GM12892 (cell line): ENCODE measurements at regions not wholly inside any gene's neighbourhood (a gene's known extent, or its start where the extent isn't known, plus 50 kb on each side); places are given as distances from the start of the nearest gene placed in this dataset.
"Not testable (repeated sequence)": the region's sequence is repeated elsewhere in the genome, so short reads cannot be mapped to it uniquely, and the experiment has no call there.

Experiments used
- DNase-seq: peaks from one replicate; pipeline ENCODE4 v3.0.0; 2011; ENCODE audit not compliant: insufficient read length
- FAIRE-seq: peaks from 2 replicates; lab custom pipeline; 2011; peaks lifted over from hg19 to GRCh38; lab: Jason Lieb, UNC
- POLR2A ChIP-seq: IDR thresholded peaks from 2 replicates; pipeline ENCODE4 v1.6.1; 2011; ENCODE audit warnings: low read depth, low read length, control low read depth
- POLR2AphosphoS5 ChIP-seq: IDR thresholded peaks from 2 replicates; pipeline ENCODE4 v1.6.1; 2011; ENCODE audit warnings: low read depth, low read length, control low read depth
- TAF1 ChIP-seq: IDR thresholded peaks from 2 replicates; pipeline ENCODE4 v1.6.1; 2011; ENCODE audit warnings: low read depth, mild to moderate bottlenecking, control low read depth, low read length, borderline replicate concordance

DNA sequence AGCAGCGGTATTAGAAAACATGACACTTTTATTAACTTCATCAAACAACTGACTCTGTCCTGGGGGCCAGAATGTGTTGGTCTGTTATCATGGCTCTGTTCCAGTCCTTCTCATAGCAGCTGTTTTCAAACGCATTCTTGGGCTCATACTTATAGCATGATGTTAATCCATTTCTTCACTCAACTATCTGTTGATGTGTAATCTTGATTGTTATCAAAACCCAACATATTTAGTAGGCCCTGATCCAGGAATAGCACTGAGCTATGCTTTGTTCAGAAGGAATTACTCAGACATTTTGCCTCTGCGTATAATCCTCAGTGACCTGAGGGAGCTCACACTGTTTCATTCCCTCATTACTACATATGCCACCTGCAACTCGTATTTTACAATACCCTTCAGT, 315.9 kb downstream of the BMP4 start:
- no peak for DNase-seq
- TF ChIP-seq POLR2AphosphoS5 (no peak), TAF1 (no peak)
- no peak for FAIRE-seq

DNA sequence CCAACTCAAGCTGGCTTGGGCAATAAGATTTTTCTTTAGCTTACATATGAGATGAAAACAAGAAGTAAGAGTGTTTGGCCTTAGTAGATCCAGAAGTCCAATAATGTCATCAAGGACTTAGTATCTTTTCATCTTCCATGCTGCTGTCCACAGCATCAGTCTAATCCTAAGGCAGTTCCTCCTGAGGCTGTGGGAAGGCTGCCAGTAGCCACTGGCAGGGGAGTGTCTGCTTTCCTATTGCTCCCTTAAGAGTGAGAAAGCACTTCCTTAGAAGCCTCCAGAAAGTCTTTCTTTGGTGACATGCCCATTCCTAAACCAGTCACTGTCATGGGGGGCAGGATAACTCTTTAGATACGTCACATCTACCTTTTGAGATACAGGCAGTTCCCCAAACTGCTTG, 317.7 kb downstream of the BMP4 start:
- no peak for FAIRE-seq
- TF ChIP-seq TAF1 (no peak), POLR2AphosphoS5 (no peak), POLR2A (no peak)
- no peak for DNase-seq

DNA sequence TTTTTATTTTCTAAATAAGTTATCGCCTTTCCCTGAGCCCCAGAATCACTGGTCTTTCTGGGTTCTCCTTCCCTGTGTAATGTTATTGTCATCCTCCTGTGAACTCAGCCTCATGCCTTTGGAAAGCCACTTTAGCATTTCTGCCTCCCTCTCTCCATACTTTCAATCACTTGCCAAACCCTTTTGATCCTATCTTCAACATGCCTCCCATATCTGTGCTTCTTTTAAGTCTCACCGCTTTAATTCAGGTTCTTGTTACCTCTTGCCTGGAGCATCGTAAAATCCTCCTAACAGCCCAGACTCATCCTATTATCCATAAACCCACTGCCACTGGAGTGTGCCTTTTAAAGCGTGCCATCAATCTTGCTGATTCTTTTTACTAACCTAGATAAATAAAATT, 321.8 kb downstream of the BMP4 start:
- TF ChIP-seq POLR2AphosphoS5 (no peak), TAF1 (no peak), POLR2A (no peak)
- FAIRE-seq (no peak), DNase-seq (no peak)

DNA sequence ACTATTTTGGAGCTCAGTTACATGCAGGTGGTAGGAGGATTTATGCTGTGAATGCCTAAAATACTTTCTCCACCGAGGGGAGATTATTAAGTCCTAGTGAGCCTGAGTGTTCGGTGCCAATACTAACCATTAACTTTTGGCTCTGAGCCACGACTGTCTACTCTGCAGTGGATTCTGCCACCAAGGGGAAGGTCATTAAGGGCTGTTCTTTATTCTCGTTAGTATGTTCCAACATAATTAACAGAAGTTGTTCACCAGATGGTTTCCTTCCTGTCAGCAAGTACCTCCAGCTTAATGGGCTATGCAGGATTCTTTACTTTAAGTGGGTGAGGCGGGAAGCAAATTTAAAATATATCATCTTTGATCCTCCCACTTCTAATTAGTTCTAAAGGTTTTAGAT, 326.3 kb downstream of the BMP4 start:
- no peak for FAIRE-seq
- TF ChIP-seq POLR2AphosphoS5: no peak
- TF ChIP-seq TAF1: no peak
- no peak for TF ChIP-seq POLR2A
- no peak for DNase-seq

DNA sequence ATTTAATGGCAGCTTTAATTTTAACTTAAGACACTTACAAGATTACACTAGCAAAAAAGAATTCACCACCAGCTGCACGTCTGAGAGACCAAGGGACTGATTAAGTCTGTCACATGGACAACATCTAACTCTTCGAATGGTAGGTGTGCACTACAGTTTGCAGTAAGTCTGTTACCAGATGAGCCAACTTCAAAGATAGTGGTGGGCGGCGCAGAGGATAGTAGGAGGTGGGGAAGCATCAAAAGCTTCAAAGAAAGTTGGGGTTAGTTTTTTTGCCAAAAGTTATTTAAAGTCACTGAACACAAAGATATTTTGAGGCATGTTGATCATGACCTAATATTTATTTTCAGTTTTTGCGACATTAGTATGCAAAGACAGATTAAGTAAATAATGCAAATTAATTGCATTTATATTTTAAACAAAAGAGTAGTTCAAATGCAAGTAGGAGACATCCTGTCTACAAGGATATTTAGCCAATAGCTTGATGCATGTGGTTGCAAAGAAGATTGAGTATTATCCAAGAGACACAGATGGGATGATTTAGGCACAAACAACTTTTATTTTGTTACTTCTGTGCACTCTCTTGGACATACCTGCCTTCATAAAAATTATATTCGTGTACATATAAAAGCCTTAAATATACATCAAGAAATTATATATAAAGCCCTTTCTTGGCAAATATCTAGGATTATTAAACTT, 327.7 kb downstream of the BMP4 start:
- no peak for DNase-seq
- TF ChIP-seq TAF1 (no peak), POLR2AphosphoS5 (no peak), POLR2A (no peak)
- no peak for FAIRE-seq

DNA sequence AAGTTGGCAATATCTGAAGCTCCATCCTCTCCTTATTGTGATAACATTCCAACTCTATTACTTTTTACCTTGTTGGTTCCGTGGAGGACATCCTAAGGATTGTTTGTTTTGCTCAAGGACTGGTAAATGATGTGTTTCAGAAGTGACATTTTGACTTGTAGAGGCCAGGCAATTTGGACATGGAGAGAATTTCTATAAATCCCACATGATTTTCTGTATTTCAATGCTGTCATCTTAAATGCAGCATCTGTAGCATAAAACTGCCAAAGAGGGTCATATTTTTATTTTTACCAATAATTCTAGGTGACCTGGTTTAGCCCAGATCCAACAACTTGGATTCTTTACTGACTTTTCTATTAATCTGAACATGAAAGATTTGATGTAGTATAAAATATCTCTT, 328.4 kb downstream of the BMP4 start:
- TF ChIP-seq TAF1 (no peak), POLR2A (no peak), POLR2AphosphoS5 (no peak)
- no peak for FAIRE-seq

DNA sequence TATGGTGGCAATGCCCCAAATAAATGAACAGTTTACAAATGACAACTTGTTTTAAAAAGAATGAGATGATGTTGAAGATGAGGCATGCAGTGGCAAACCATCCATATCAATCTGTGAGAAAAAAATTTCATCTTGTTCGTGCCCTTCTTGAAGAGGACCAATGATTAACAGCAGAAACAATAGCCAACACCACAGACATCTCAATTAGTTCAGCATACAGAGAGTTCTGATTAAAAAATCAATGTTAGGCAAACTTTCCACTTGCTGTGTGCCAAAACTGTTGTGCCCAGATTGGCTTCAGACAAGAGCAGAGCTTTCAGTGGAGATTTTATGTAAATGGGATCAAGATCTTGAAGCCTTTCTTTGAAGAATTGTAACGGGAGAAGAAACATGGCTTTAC, 329.9 kb downstream of the BMP4 start:
- TF ChIP-seq TAF1: no peak
- no peak for TF ChIP-seq POLR2AphosphoS5
- TF ChIP-seq POLR2A: no peak
- no peak for DNase-seq
- FAIRE-seq: no peak

More for the DNA sequence above, 328.4 kb downstream of the BMP4 start:
- DNase-seq: no peak

DNA sequence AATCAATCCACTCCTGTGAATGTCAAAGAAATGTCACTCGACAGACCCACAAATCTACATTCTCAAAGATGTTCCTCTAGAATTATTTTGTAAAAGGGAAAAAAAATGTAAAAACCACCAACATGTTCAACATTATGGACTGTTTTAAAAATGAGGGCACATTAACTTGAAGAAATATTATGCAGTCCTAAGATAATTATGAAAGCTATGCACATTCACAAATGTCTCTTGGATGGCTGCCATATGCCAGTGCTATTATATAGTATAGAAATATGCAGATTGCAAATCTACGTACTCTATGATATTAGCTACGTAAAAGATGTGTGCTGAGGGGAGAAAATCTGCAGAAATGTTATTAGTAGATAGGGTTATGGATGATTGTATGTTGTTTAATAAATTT, 334.2 kb downstream of the BMP4 start:
- DNase-seq (no peak), FAIRE-seq (no peak)
- TF ChIP-seq POLR2A (no peak), TAF1 (no peak), POLR2AphosphoS5 (no peak)

DNA sequence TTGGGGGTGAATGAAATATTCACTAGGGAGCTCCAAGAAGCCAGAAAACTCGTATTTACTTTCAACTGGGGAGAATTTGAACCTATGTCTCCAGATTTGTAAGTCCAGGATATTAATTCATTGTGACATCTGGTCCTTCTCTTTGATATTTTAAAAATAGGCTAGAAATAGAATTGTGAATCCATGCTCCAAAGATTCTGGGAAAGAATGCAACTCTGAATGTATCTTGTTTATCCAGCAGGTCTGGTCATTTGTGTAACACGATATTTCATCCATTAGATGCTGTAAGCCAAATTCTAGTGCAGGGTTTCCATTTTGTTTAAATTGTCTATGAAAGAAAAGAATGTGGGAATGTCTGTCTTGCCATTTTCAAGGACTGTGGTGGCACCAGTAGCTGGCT, 334.7 kb downstream of the BMP4 start:
- DNase-seq (no peak), FAIRE-seq (no peak)
- TF ChIP-seq POLR2A: no peak
- no peak for TF ChIP-seq POLR2AphosphoS5
- TF ChIP-seq TAF1: no peak

DNA sequence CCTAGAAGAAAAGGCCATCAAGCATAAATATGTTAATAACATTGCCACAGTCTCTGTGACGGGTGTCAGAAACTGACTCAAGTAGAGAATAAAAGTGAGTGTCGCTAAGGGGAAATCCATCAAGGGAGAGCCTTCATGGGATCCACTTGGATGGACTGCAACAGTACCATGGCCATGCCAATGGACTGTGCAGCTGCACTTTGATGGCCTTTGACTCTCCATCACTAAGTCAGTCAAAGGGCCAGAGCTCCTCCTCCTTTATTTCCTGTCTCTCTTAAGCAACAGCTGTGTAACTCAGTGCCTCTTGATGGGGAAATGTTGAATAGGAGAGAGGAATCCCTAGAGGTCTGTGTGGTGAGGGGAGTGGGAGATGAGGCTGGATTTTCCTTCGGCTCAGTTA, 335.2 kb downstream of the BMP4 start:
- FAIRE-seq: no peak

DNA sequence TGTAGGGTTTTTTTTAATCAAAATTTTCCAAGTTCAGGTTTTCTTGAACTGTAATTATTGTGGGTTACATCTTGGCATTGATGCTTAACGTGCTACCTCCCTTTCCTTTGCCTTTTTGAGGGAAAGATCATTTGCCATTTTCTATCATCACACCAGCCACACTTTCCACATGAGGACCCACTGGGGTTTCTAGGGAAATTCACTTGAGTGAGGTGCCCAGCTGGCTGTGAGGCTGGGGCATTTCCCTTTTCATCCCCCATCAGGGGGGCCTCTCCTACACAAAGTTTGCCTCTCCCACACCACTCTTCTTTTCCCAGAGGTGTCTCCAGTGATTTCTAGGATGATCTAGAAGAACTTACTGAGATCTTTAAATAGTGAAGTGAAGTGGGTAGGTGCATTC, 335.7 kb downstream of the BMP4 start:
- no peak for DNase-seq
- FAIRE-seq: peak; percentile 70
- TF ChIP-seq POLR2A (no peak), POLR2AphosphoS5 (no peak), TAF1 (no peak)

More for the DNA sequence above, 335.2 kb downstream of the BMP4 start:
- TF ChIP-seq POLR2A (no peak), POLR2AphosphoS5 (no peak), TAF1 (no peak)
- no peak for DNase-seq

DNA sequence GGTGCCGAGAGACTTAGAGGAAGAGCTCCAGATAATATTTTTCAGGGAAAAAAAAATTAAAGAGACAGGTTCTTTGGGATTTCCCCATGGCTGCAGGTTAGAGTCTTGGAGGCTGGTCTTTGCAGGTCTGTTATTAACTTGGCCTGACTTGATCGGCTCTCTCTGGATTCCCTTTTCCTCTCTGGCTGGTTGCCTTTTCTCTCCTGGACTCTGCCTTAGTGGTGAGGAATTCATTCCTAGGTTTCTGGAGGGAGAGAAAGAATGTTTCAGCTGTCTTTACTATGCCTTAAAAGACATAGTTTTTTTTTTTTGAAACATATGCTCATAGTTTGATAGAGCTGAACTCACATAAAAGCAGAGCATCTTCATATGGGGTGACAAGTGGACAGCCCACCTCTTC, 336.3 kb downstream of the BMP4 start:
- TF ChIP-seq POLR2A: no peak
- no peak for TF ChIP-seq POLR2AphosphoS5
- no peak for TF ChIP-seq TAF1
- DNase-seq: no peak
- FAIRE-seq: no peak

DNA sequence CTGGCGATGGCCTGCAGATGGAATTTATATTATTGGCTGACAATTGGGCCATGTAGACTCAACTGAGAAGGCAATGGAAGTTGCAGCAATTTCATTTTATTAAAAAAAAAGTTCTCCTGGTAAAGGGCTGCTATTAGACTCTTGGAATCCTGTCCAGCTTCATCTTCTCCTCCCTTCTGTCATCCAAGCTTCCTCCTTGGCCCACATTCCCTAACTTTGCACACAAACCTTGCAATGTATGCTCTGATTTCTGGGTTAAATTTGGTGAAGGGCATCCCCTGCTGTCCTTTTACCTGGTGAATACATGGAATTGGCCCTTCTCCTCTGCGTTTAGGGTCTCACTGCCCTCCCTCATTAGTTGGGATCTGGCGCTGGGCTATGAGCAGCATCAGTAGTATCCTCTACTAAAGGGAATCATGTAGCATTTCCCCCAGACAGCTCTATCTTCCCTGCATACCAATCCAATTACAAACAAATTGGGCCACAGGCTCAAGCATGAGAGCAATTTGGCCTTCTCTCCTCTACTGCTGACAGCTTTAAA, 336.9 kb downstream of the BMP4 start:
- TF ChIP-seq TAF1 (no peak), POLR2A (no peak), POLR2AphosphoS5 (no peak)
- DNase-seq (no peak), FAIRE-seq (no peak)

DNA sequence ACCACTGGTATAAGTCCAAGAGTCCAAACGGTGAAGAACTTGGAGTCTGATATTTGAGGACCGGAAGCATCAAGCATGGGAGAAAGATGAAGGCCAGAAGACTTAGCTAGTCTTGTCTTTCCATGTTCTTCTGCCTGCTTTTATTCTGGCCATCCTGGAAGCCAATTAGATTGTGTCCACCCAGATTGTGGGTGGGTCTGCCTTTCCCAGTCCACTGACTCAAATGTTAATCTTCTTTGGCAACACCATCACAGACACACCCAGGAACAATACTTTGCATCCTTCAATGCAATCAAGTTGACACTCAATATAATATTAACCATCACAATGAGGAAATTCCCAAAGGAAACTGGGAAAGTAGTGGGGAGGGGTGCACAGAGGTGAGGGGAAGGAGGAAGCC, 340.1 kb downstream of the BMP4 start:
- FAIRE-seq, DNase-seq: not testable (repeated sequence)
